HEK293T (cell line): ENCODE measurements at regions not wholly inside any gene's neighbourhood (a gene's known extent, or its start where the extent isn't known, plus 50 kb on each side); places are given as distances from the start of the nearest gene placed in this dataset.

Source experiments
- CTCF ChIA-PET: fragments of 350-600 bp; formaldehyde crosslinking; extraction: SDS; loops from one replicate; lab custom pipeline; 2021; ENCODE audit warnings: antibody characterized with exemption, inconsistent platforms; lab: Yijun Ruan, JAX
- POLR2A ChIA-PET: fragments of 350-600 bp; formaldehyde crosslinking; extraction: SDS; loops from one replicate; lab custom pipeline; 2020; ENCODE audit warnings: antibody characterized with exemption, inconsistent platforms; lab: Yijun Ruan, JAX
- DNase-seq: peaks from one replicate; pipeline ENCODE4 v3.0.0; 2012; ENCODE audit warnings: mixed read lengths; ENCODE audit errors: extremely low spot score
- ARNT ChIP-seq: fragments of 450-650 bp; IDR thresholded peaks from 2 replicates; pipeline ENCODE4 v1.6.1; 2017; ENCODE audit warnings: mild to moderate bottlenecking
- BHLHE40 ChIP-seq: fragments of 450-650 bp; IDR thresholded peaks from 2 replicates; pipeline ENCODE4 v1.6.1; 2016; ENCODE audit warnings: mild to moderate bottlenecking, moderate library complexity, borderline replicate concordance
- CTBP1 ChIP-seq: fragments of 450-650 bp; IDR thresholded peaks from 2 replicates; pipeline ENCODE4 v1.6.1; 2016; ENCODE audit warnings: borderline replicate concordance
- ELF4 ChIP-seq: fragments of 450-650 bp; IDR thresholded peaks from 2 replicates; pipeline ENCODE4 v1.6.1; 2017; ENCODE audit warnings: antibody characterized with exemption
- FOXA1 ChIP-seq: fragments of 450-650 bp; IDR thresholded peaks from 2 replicates; pipeline ENCODE4 v1.6.1; 2016; ENCODE audit warnings: mild to moderate bottlenecking
- FOXK2 ChIP-seq: fragments of 450-650 bp; IDR thresholded peaks from 2 replicates; pipeline ENCODE4 v1.6.1; 2016; ENCODE audit warnings: mild to moderate bottlenecking
- FOXM1 ChIP-seq: fragments of 450-650 bp; IDR thresholded peaks from 2 replicates; pipeline ENCODE4 v1.6.1; 2017; ENCODE audit warnings: mild to moderate bottlenecking, borderline replicate concordance
- HDGF ChIP-seq: fragments of 450-650 bp; IDR thresholded peaks from 2 replicates; pipeline ENCODE4 v1.6.1; 2017; ENCODE audit warnings: antibody characterized with exemption, borderline replicate concordance
- L3MBTL2 ChIP-seq: fragments of 450-650 bp; conservative IDR thresholded peaks from 2 replicates; pipeline ENCODE4 v1.6.1; 2016; ENCODE audit warnings: mild to moderate bottlenecking
- LEF1 ChIP-seq: fragments of 450-650 bp; IDR thresholded peaks from 2 replicates; pipeline ENCODE4 v1.6.1; 2017; ENCODE audit warnings: mild to moderate bottlenecking, borderline replicate concordance
- NFRKB ChIP-seq: fragments of 450-650 bp; IDR thresholded peaks from 2 replicates; pipeline ENCODE4 v1.6.1; 2016; ENCODE audit warnings: mild to moderate bottlenecking, moderate library complexity
- SP1 ChIP-seq: fragments of 450-650 bp; IDR thresholded peaks from 2 replicates; pipeline ENCODE4 v1.6.1; 2017
- SUZ12 ChIP-seq: fragments of 450-650 bp; IDR thresholded peaks from 2 replicates; pipeline ENCODE4 v1.6.1; 2016; ENCODE audit warnings: mild to moderate bottlenecking
- TARDBP ChIP-seq: fragments of 450-650 bp; IDR thresholded peaks from 2 replicates; pipeline ENCODE4 v1.6.1; 2016
- ZNF384 ChIP-seq: fragments of 450-650 bp; IDR thresholded peaks from 2 replicates; pipeline ENCODE4 v1.6.1; 2016
- TF ChIP-seq, protein P1 (sequence below): fragments of 450-650 bp; IDR thresholded peaks from 2 replicates; pipeline ENCODE4 v1.6.1; 2016

DNA sequence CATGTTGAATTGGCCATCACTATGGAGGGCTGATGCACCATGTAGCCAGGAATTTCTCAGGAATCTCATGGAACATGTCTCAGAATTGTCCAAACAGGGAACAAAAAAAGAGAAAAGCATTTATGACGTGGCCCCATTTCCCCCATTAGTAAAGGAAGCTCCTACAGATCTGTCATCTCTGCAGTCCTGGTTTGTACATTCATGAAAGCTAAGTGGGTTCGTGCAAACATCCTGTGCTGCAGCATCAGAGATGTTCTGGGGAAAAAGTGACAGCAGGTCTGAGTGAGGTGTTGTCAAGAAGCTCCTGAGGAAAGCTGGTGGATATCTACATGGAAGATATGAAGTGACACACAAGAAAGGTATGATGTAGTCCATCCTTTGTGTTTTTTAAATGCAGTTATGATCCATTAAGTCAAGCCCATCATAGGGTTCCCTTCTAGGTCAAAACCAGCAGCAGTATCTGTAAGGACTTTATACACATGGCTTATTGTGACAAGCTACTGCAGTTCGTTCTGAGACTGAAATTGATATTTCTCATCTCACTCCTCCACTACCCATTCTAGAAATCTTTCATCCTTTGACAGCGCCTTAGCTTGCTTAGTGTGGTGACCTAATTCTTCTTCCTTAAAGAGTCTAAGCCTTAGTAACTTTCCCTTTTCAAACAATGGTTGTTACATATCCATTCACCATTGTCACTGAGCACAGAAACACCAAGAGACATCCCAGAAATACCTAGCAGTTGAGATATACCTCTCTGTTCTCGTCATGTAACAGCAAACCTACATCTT is 200.0 kb upstream of the TCF21 start:
- POLR2A ChIA-PET = no interaction called here
- DNase-seq = no peak
- TF ChIP-seq SP1 = no peak
- TF ChIP-seq, protein P1, sequence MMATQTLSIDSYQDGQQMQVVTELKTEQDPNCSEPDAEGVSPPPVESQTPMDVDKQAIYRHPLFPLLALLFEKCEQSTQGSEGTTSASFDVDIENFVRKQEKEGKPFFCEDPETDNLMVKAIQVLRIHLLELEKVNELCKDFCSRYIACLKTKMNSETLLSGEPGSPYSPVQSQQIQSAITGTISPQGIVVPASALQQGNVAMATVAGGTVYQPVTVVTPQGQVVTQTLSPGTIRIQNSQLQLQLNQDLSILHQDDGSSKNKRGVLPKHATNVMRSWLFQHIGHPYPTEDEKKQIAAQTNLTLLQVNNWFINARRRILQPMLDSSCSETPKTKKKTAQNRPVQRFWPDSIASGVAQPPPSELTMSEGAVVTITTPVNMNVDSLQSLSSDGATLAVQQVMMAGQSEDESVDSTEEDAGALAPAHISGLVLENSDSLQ = no peak
- TF ChIP-seq LEF1 = no peak
- no peak for TF ChIP-seq HDGF
- no peak for TF ChIP-seq ELF4
- TF ChIP-seq CTBP1 = no peak
- no peak for TF ChIP-seq FOXK2
- no peak for TF ChIP-seq FOXM1
- TF ChIP-seq SUZ12 = no peak
- no peak for TF ChIP-seq TARDBP
- CTCF ChIA-PET = no interaction called here

DNA sequence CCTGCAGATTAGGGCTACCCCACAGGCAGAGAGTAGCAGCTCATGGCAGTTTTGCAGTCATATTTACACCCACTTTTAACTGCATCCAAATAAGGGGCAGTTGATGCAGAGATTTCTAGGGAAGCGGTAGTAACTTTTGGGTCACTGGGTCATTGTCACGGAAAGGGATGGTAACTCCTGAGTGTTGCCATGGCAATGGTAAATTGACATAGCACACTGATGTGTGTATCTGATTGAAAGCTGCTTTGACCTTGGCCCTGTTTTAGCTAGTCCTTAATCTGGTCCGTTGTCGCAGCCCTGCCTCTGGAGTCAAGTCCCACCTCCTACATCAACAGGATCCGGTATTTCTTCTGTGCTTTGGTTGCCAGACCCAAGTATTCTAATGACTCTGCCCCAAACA is 199.1 kb upstream of the TCF21 start:
- TF ChIP-seq NFRKB = no peak
- TF ChIP-seq, protein P1 = no peak
- no peak for TF ChIP-seq FOXK2
- TF ChIP-seq LEF1 = no peak
- TF ChIP-seq FOXA1 = no peak
- ChIA-PET POLR2A (no interaction called here), CTCF (no interaction called here)
- DNase-seq = no peak

DNA sequence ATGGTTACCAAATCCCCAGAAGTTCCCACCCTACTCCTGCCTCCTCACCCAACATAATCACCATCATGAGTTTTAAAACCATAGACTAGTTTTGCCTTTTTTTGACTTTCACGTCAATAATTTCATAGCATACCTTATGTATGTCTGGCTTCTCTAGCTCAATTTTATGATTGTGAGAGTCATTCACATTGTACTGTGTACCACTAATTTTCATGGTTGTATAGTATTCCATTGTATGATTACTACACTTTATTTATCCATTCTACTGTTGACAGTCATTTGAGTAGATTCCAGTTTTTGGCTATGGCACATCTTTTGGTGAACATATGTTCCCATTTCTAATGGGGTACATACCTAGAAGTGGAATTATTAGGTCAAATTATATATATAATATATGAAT is 195.3 kb upstream of the TCF21 start:
- DNase-seq = no peak
- POLR2A ChIA-PET = no interaction called here
- TF ChIP-seq TARDBP = no peak
- TF ChIP-seq SP1 = no peak
- no peak for TF ChIP-seq BHLHE40
- TF ChIP-seq CTBP1 = no peak
- TF ChIP-seq HDGF = no peak
- TF ChIP-seq ZNF384 = no peak
- TF ChIP-seq NFRKB = no peak
- no peak for TF ChIP-seq ARNT
- TF ChIP-seq SUZ12 = no peak
- TF ChIP-seq, protein P1 = no peak
- TF ChIP-seq FOXM1 = no peak
- TF ChIP-seq LEF1 = no peak
- TF ChIP-seq FOXA1 = no peak
- TF ChIP-seq ELF4 = no peak
- no peak for TF ChIP-seq L3MBTL2
- TF ChIP-seq FOXK2 = no peak
- CTCF ChIA-PET = no interaction called here

DNA sequence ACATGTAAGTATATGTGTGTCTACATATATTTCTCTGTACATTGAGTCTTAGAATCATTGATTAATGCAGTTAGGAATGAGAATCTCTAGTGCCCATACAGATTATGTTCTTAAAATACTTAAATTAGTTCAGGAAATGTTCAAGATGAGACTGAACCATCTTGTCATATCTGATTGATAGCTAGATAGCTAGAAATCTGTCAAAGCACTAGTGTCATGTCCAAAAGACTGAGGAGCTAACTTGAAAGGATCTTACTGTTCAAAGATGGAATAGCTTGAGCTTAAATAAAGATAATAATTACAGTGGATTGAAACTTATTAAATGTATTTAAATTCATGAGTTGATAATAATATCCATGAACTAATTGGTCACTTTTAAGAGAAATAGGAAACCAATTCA is 191.7 kb upstream of the TCF21 start:
- TF ChIP-seq SUZ12 = no peak
- no peak for TF ChIP-seq FOXA1
- TF ChIP-seq ARNT = no peak
- no peak for TF ChIP-seq SP1
- TF ChIP-seq, protein P1 = no peak
- POLR2A ChIA-PET = no interaction called here
- CTCF ChIA-PET = no interaction called here
- no peak for DNase-seq

DNA sequence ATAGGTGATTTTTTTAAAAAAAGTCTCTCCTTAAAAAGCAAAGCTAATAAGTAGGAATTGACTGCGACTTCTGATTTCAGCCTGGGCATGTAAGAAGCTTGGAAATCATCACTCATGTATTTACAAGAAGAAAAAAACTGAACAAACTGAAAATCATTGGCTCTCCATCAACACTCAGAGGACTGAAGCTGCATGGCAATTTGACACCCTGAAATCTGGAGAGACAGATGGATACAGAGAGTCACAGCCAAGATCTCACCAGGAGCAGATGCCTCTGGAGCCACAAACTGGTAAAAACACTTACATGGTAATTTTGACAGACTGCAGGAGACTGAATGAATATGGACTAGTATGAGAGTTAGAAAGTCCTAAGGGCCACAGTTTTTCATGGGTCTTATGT is 191.2 kb upstream of the TCF21 start:
- no peak for DNase-seq
- POLR2A ChIA-PET = no interaction called here
- TF ChIP-seq NFRKB (no peak), TARDBP (no peak), SUZ12 (no peak), L3MBTL2 (no peak), LEF1 (no peak), HDGF (no peak), SP1 (no peak), FOXA1 (no peak), ZNF384 (no peak), ARNT (no peak), FOXK2 (no peak), BHLHE40 (no peak), FOXM1 (no peak), CTBP1 (no peak), ELF4 (no peak)
- TF ChIP-seq, protein P1 = no peak
- CTCF ChIA-PET = no interaction called here
